Nephron (organoid): ENCODE measurements at regions not wholly inside any gene's neighbourhood (a gene's known extent, or its start where the extent isn't known, plus 50 kb on each side); places are given as distances from the start of the nearest gene placed in this dataset.

Source experiments
- H3K27ac Mint-ChIP-seq, 3 experiments: 2 replicates each; pipeline ENCODE4 v1.8.0; 2020; ENCODE audit warnings: mixed read lengths in 3 of 3, mild to moderate bottlenecking in 2 of 3, moderate library complexity in 1 of 3
- H3K27me3 Mint-ChIP-seq: 2 replicates; pipeline ENCODE4 v1.8.0; 2021; ENCODE audit warnings: low read depth, mild to moderate bottlenecking, moderate library complexity, mixed read lengths
- H3K36me3 Mint-ChIP-seq: 2 replicates; pipeline ENCODE4 v1.8.0; 2020; ENCODE audit warnings: low read depth, mixed read lengths
- H3K4me1 Mint-ChIP-seq: 2 replicates; pipeline ENCODE4 v1.8.0; 2020; ENCODE audit warnings: mixed read lengths
- H3K4me3 Mint-ChIP-seq, 3 experiments: 2 replicates each; pipeline ENCODE4 v1.8.0; 2020; ENCODE audit warnings: mild to moderate bottlenecking in 3 of 3, mixed read lengths in 3 of 3, moderate library complexity in 2 of 3
- H3K9me3 Mint-ChIP-seq: 2 replicates; pipeline ENCODE4 v1.8.0; 2020; ENCODE audit warnings: mixed read lengths
- TF ChIP-seq, protein P1 (sequence below), 3 experiments: fragments of 200-600 bp; sonication (generic); IDR thresholded peaks; one replicate each; pipeline ENCODE4 v1.5.0; 2021; ENCODE audit warnings: antibody characterized with exemption in 3 of 3; ENCODE audit not compliant: unreplicated experiment in 3 of 3

DNA sequence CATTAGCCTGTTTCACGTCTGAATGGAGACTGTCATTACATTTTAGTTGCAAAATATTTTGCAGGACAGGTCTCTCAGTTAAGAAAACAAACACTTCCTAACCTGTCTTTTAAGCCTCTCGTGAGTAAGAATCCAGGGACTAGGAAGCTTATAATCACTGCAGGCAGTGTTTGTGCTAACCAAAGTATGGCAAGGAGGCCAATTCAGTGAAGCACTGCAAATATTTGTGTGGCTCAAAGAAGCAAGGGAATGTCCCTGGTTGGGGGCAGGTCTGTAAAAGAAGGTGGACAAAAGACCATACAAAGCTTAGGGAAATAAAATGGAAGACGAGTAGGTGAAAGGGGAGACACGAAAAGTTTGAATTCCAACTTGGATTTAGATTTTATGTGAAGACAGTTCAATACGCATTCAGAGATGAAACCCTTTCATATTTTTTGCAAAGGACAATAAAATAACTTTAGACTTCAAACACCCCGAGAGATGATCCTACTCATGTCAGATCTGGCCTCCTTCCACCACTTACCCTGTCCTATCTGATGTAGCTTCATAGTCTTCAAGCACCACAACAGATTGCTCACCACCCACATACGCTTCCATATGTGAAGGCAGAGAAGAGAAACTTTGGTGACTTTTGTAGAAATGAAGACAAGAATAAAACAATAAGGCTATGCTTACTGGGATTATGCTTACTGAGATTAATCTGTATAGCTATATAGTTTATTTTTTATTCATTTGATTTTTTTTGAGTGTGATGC is 240.9 kb downstream of the TUSC7 start:
- Mint-ChIP-seq H3K9me3 (no peaks in the 10 kb centered on the region), H3K4me1 (peaks cover 18% of the 10 kb centered on the region), H3K36me3 (no peaks in the 10 kb centered on the region), H3K27me3 (no peaks in the 10 kb centered on the region), H3K4me3 (no peak overlapping the region), H3K27ac (peak overlapping the region in 1 of 3 experiments; percentile 17)
- TF ChIP-seq, protein P1, sequence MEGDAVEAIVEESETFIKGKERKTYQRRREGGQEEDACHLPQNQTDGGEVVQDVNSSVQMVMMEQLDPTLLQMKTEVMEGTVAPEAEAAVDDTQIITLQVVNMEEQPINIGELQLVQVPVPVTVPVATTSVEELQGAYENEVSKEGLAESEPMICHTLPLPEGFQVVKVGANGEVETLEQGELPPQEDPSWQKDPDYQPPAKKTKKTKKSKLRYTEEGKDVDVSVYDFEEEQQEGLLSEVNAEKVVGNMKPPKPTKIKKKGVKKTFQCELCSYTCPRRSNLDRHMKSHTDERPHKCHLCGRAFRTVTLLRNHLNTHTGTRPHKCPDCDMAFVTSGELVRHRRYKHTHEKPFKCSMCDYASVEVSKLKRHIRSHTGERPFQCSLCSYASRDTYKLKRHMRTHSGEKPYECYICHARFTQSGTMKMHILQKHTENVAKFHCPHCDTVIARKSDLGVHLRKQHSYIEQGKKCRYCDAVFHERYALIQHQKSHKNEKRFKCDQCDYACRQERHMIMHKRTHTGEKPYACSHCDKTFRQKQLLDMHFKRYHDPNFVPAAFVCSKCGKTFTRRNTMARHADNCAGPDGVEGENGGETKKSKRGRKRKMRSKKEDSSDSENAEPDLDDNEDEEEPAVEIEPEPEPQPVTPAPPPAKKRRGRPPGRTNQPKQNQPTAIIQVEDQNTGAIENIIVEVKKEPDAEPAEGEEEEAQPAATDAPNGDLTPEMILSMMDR (IDR thresholded peaks at IDR 0.05; ENCODE audit: unreplicated experiment in 3 of 3): no peak

DNA sequence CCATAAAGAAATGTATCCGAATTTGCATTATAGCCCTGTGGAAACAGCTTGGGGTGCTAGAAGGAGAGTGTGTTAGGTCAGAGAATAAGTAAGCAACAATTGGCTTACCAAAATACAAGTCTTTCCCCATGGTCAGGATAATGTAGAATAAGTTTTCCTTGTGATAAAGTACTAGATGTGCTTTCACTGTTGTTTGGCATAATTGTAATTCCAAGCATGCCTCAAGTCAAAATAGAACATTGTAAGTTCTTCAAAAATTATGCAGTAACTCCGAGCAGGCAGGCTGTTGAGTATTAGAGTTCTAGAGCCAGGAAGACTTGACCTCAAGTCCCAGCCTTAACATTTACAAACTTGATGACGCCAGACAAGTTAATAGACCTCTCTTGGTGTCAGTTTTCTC is 242.0 kb downstream of the TUSC7 start:
- Mint-ChIP-seq H3K27ac (no peak overlapping the region), H3K36me3 (no peaks in the 10 kb centered on the region), H3K9me3 (no peaks in the 10 kb centered on the region), H3K27me3 (no peaks in the 10 kb centered on the region), H3K4me1 (peaks cover 18% of the 10 kb centered on the region), H3K4me3 (no peak overlapping the region)
- TF ChIP-seq, protein P1 (IDR thresholded peaks at IDR 0.05; ENCODE audit: unreplicated experiment in 3 of 3): no peak

DNA sequence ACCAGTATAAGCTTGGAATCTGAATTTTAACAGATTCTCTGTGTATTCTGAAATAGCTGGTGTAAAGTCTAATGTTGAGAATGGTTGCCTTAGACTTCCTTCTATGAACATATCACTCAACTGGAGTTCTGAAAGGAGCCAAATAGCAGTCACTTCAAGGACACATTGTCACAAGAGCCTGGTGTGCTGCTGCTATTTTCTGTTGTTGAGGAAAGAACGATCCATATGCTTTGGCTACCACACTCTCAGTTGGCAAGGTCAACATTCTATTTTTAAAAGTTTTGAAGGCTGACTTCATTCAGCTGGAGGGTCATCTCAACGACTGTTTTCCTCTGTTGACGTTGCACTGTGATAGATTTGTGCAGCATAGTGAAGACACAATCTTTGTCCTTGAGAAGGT is 248.7 kb downstream of the TUSC7 start:
- TF ChIP-seq, protein P1 (IDR thresholded peaks at IDR 0.05; ENCODE audit: unreplicated experiment in 3 of 3): no peak
- Mint-ChIP-seq H3K4me1 (no peaks in the 10 kb centered on the region), H3K27me3 (no peaks in the 10 kb centered on the region), H3K4me3 (no peak overlapping the region), H3K9me3 (no peaks in the 10 kb centered on the region), H3K36me3 (no peaks in the 10 kb centered on the region), H3K27ac (no peak overlapping the region)

DNA sequence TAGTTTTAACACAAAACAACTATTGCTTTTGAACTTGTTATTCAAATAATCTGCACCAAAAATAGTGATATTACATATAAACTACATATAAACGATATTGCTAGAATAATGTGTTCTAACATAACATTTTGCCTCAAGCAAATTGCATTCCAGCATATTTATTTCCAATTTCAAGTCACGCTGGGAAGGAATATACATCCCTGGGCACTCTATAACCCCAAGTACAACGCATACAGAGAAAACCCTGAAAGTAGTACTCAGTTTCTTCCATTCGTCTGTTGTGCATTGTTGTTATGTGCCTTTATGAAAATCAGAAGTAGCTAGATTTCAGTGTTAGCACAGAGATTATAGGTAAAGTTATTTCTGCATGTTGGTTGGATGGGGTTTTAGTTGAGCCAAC is 251.5 kb downstream of the TUSC7 start:
- no peaks in the 10 kb centered on the region for H3K27me3 Mint-ChIP-seq
- no peaks in the 10 kb centered on the region for H3K4me1 Mint-ChIP-seq
- H3K9me3 Mint-ChIP-seq: no peaks in the 10 kb centered on the region
- no peak overlapping the region for H3K27ac Mint-ChIP-seq
- H3K4me3 Mint-ChIP-seq: no peak overlapping the region
- H3K36me3 Mint-ChIP-seq: no peaks in the 10 kb centered on the region
- TF ChIP-seq, protein P1 (IDR thresholded peaks at IDR 0.05; ENCODE audit: unreplicated experiment in 3 of 3): no peak

DNA sequence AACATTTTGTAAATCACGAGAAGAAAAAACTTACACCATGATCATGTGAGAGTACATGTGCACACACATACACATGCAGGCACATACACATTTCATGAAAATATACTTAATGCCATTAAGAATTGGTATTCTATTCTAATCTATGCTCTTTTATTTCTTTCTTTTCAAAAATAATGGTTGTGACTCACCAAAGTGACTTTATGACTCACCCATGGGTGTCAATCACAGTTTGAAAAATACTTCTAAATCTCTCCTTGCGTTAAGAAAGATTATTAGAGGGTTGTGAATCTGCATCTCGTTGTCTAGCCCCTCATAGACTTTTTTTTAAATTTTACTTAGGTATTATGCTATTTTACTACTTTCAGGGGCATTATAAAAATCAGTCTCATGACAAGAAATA is 254.2 kb downstream of the TUSC7 start:
- H3K27me3 Mint-ChIP-seq: no peaks in the 10 kb centered on the region
- H3K4me1 Mint-ChIP-seq: no peaks in the 10 kb centered on the region
- H3K36me3 Mint-ChIP-seq: no peaks in the 10 kb centered on the region
- TF ChIP-seq, protein P1 (IDR thresholded peaks at IDR 0.05; ENCODE audit: unreplicated experiment in 3 of 3): no peak
- no peaks in the 10 kb centered on the region for H3K9me3 Mint-ChIP-seq
- H3K27ac Mint-ChIP-seq: no peak overlapping the region
- no peak overlapping the region for H3K4me3 Mint-ChIP-seq

DNA sequence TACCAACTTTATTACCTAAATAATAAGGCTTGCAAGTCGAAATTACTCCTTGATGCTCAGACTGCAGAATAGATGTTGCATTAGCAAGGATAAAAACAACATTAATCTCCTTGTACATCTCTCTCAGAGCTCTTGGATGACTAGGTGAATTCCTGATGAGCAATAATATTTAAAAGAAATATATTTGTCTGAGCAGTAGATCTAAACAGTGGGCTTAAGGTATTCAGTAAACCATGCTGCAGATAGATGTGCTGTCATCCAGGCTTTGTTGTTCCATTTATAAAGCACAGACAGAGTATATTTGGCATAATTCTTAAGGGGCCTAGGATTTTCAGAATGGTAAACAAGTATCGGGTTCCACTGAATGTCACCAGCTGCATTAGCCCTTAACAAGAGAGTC is 257.1 kb downstream of the TUSC7 start:
- no peaks in the 10 kb centered on the region for H3K27me3 Mint-ChIP-seq
- no peak overlapping the region for H3K4me3 Mint-ChIP-seq
- H3K36me3 Mint-ChIP-seq: no peaks in the 10 kb centered on the region
- TF ChIP-seq, protein P1 (IDR thresholded peaks at IDR 0.05; ENCODE audit: unreplicated experiment in 3 of 3): no peak
- H3K9me3 Mint-ChIP-seq: no peaks in the 10 kb centered on the region
- H3K27ac Mint-ChIP-seq: no peak overlapping the region
- no peaks in the 10 kb centered on the region for H3K4me1 Mint-ChIP-seq
